ENCODE measurements at regions not wholly inside any gene's neighbourhood (a gene's known extent, or its start where the extent isn't known, plus 50 kb on each side); places are given as distances from the start of the nearest gene placed in this dataset.

DNA sequence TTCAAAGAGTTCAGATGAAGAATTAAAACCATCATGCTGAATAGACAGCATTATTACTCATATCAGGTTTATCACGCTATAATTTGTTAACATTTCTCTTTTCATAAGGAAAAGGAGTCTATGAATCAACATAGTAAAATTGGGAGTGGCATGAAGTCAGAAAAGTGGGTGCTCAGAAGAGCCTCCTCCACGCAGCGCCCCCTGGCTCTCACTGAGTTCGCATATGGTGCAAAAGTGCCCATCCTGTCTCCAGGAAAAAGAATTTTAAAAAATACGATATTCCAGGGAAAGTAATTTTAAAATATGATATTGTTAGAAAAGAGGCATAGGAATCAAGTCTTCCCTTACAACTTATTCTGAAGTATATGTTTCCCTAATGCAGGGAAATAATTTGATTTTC lies 176.3 kb upstream of the TCERG1L start:
- no peak for DNase-seq
- Mint-ChIP-seq H3K27ac (ENCODE audit: unreplicated experiment) (no peak overlapping the region), H3K9me3 (ENCODE audit: low read depth, unreplicated experiment) (peaks cover 10% of the 10 kb centered on the region), H3K27me3 (ENCODE audit: unreplicated experiment) (peaks cover 7% of the 10 kb centered on the region), H3K4me1 (ENCODE audit: low read depth, unreplicated experiment) (no peaks in the 10 kb centered on the region), H3K36me3 (ENCODE audit: insufficient read depth, unreplicated experiment) (no peaks in the 10 kb centered on the region), H3K4me3 (ENCODE audit: low read depth, unreplicated experiment) (no peak overlapping the region)
- TF ChIP-seq, protein P1, sequence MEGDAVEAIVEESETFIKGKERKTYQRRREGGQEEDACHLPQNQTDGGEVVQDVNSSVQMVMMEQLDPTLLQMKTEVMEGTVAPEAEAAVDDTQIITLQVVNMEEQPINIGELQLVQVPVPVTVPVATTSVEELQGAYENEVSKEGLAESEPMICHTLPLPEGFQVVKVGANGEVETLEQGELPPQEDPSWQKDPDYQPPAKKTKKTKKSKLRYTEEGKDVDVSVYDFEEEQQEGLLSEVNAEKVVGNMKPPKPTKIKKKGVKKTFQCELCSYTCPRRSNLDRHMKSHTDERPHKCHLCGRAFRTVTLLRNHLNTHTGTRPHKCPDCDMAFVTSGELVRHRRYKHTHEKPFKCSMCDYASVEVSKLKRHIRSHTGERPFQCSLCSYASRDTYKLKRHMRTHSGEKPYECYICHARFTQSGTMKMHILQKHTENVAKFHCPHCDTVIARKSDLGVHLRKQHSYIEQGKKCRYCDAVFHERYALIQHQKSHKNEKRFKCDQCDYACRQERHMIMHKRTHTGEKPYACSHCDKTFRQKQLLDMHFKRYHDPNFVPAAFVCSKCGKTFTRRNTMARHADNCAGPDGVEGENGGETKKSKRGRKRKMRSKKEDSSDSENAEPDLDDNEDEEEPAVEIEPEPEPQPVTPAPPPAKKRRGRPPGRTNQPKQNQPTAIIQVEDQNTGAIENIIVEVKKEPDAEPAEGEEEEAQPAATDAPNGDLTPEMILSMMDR (IDR thresholded peaks at IDR 0.05; ENCODE audit: unreplicated experiment), result no peak
- no TSS peak for BruUV-seq (replicated peaks)
- CTCF ChIA-PET, result no interaction called here
- intact Hi-C loops (cut with micrococcal nuclease; ENCODE audit: unreplicated experiment), result no loop called here

DNA sequence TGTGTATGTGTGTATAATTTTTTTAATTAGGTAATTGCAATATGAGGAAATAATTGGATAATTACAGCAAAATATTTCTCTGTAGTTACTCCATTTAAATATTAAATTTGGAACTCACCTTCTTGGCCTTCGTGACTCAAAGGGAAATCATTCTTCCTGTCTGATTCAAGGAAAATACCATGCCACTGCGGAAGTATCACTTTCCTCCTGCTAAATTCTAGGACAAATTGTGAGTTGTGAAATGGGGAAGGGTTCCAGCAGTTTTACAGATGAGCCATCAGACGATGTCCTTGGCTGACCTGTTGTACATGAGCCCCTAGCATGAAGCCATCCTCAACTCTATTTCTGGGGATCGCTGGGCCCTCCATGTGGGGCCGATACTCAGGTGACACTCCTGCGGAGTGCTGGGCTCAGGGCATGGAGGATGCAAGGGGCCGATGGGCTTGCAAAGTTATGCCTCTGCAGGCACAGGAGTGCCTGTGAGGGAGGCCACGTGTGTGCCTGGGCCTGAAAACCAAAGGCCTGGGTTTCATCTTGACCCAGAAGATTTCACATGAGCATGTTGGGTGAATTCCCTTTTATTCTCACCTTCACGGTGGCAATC lies 179.6 kb upstream of the TCERG1L start:
- Mint-ChIP-seq H3K27ac (ENCODE audit: unreplicated experiment) (no peak overlapping the region), H3K27me3 (ENCODE audit: unreplicated experiment) (peaks cover 20% of the 10 kb centered on the region), H3K4me3 (ENCODE audit: low read depth, unreplicated experiment) (no peak overlapping the region), H3K36me3 (ENCODE audit: insufficient read depth, unreplicated experiment) (no peaks in the 10 kb centered on the region), H3K4me1 (ENCODE audit: low read depth, unreplicated experiment) (no peaks in the 10 kb centered on the region), H3K9me3 (ENCODE audit: low read depth, unreplicated experiment) (peaks cover 4% of the 10 kb centered on the region)
- no peak for DNase-seq
- BruUV-seq (replicated peaks), result no TSS peak
- intact Hi-C loops (cut with micrococcal nuclease; ENCODE audit: unreplicated experiment), result no loop called here
- TF ChIP-seq, protein P1 (IDR thresholded peaks at IDR 0.05; ENCODE audit: unreplicated experiment), result no peak
- CTCF ChIA-PET, result no interaction called here

DNA sequence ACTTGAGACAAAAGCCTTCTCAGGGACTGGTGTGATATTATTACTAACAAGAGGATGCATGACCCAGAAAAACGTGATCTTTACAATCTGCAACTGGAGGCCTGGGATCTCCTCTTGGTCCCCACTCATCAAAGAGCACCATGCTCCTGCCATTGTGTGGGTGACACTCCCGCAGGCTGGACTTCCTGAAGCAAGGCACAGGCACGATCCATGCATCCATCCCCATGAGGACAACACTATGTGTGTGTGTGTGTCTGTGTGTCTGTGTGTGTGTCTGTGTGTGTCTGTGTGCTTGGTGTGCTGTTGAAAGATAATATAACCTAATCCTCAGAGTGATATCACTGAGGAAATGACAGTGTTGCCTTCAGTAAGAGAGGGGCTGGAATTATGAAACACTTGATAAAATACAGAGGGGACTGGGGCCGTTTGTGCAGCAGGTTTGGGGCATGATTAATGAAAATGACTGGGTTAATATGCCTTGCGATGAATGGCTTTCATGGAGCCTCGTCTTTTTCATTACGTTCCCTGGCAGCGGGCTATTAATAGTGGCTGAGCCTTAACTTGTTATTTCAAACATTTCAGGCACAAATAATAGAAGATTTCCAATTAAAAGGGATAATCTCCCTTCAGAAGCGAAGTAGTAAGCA lies 180.8 kb upstream of the TCERG1L start:
- Mint-ChIP-seq H3K27me3 (ENCODE audit: unreplicated experiment) (peaks cover 20% of the 10 kb centered on the region), H3K4me1 (ENCODE audit: low read depth, unreplicated experiment) (no peaks in the 10 kb centered on the region), H3K27ac (ENCODE audit: unreplicated experiment) (no peak overlapping the region), H3K36me3 (ENCODE audit: insufficient read depth, unreplicated experiment) (no peaks in the 10 kb centered on the region), H3K9me3 (ENCODE audit: low read depth, unreplicated experiment) (peaks cover 4% of the 10 kb centered on the region), H3K4me3 (ENCODE audit: low read depth, unreplicated experiment) (no peak overlapping the region)
- CTCF ChIA-PET, result no interaction called here
- no peak for DNase-seq
- TF ChIP-seq, protein P1 (IDR thresholded peaks at IDR 0.05; ENCODE audit: unreplicated experiment), result no peak
- intact Hi-C loops (cut with micrococcal nuclease; ENCODE audit: unreplicated experiment), result no loop called here
- no TSS peak for BruUV-seq (replicated peaks)

DNA sequence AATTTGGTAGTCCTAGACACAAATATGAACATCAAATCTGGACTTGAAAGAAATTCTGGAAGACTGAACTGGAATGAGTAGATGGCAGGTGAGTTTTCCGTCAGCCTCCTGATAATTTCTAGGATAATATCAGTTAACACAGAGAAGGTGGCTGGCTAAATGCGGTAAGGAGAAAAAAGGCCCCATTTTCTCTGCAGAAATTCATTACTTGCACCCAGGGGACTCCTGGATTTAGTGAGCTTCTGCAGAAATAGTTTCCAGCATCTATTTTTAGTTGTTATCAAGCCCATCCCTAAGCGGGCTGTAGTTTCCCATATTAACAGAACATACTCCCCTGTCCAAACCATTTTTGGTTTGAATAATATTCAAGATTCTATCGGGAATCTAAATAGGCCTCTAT lies 181.9 kb upstream of the TCERG1L start:
- intact Hi-C loops (cut with micrococcal nuclease; ENCODE audit: unreplicated experiment), result no loop called here
- H3K4me3 Mint-ChIP-seq (ENCODE audit: low read depth, unreplicated experiment), result no peak overlapping the region
- peaks cover 27% of the 10 kb centered on the region for H3K27me3 Mint-ChIP-seq (ENCODE audit: unreplicated experiment)
- H3K4me1 Mint-ChIP-seq (ENCODE audit: low read depth, unreplicated experiment), result no peaks in the 10 kb centered on the region
- no peaks in the 10 kb centered on the region for H3K36me3 Mint-ChIP-seq (ENCODE audit: insufficient read depth, unreplicated experiment)
- no peak overlapping the region for H3K27ac Mint-ChIP-seq (ENCODE audit: unreplicated experiment)
- CTCF ChIA-PET, result no interaction called here
- no TSS peak for BruUV-seq (replicated peaks)
- DNase-seq, result no peak
- H3K9me3 Mint-ChIP-seq (ENCODE audit: low read depth, unreplicated experiment), result peaks cover 4% of the 10 kb centered on the region
- TF ChIP-seq, protein P1 (IDR thresholded peaks at IDR 0.05; ENCODE audit: unreplicated experiment), result no peak

Measured in Calu3 (cell line).